Ishikawa (cell line): ENCODE measurements at regions not wholly inside any gene's neighbourhood (a gene's known extent, or its start where the extent isn't known, plus 50 kb on each side); places are given as distances from the start of the nearest gene placed in this dataset.

Source experiments
- CREB1 ChIP-seq: IDR thresholded peaks from 2 replicates; pipeline ENCODE4 v1.6.1; 2012; ENCODE audit warnings: low read depth
- EGR1 ChIP-seq: IDR thresholded peaks from 2 replicates; pipeline ENCODE4 v1.6.1; 2012
- EP300 ChIP-seq: IDR thresholded peaks from 2 replicates; pipeline ENCODE4 v1.6.1; 2012; ENCODE audit warnings: borderline replicate concordance
- FOXM1 ChIP-seq: IDR thresholded peaks from 2 replicates; pipeline ENCODE4 v1.6.1; 2012; ENCODE audit warnings: low read depth, borderline replicate concordance
- MAX ChIP-seq: IDR thresholded peaks from 2 replicates; pipeline ENCODE4 v1.6.1; 2012
- NFIC ChIP-seq: IDR thresholded peaks from 2 replicates; pipeline ENCODE4 v1.6.1; 2012
- RAD21 ChIP-seq: IDR thresholded peaks from 2 replicates; pipeline ENCODE4 v1.6.1; 2012; ENCODE audit warnings: low read depth
- TAF1 ChIP-seq: IDR thresholded peaks from 2 replicates; pipeline ENCODE4 v1.6.1; 2012; ENCODE audit warnings: low read depth, mild to moderate bottlenecking
- TCF12 ChIP-seq: IDR thresholded peaks from 2 replicates; pipeline ENCODE4 v1.6.1; 2012; ENCODE audit warnings: low read depth
- TEAD4 ChIP-seq: IDR thresholded peaks from 2 replicates; pipeline ENCODE4 v1.6.1; 2012
- USF1 ChIP-seq: IDR thresholded peaks from 2 replicates; pipeline ENCODE4 v1.6.1; 2012
- YY1 ChIP-seq: IDR thresholded peaks from 2 replicates; pipeline ENCODE4 v1.6.1; 2012; ENCODE audit warnings: low read depth
- ZBTB7A ChIP-seq: IDR thresholded peaks from 2 replicates; pipeline ENCODE4 v1.6.1; 2012; ENCODE audit warnings: low read depth
- TF ChIP-seq, protein P1 (sequence below): IDR thresholded peaks from 2 replicates; pipeline ENCODE4 v1.6.1; 2012; ENCODE audit warnings: low read depth, mild to moderate bottlenecking

DNA sequence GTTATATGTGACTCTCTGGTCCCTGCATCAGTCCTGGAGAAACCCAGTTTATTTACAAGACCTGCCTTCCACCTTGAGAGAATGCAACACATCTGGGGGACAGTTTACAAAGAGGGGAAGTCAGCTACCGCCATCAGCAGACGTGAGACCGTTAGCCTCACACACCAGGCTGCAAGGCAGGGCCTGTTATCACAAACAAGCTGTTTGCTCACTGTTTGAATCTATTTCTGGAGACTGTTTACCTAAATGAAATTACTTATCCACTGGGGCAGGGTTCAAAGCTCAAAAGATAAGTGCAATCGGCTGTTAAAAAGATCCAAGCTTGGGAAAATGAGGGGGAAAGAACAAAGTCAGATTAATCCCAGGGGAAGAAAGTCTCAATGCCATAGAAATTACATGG, 134.4 kb downstream of the ZNF281 start:
- TF ChIP-seq CREB1 (no peak), EP300 (no peak), NFIC (no peak), TEAD4 (no peak)
- TF ChIP-seq, protein P1, sequence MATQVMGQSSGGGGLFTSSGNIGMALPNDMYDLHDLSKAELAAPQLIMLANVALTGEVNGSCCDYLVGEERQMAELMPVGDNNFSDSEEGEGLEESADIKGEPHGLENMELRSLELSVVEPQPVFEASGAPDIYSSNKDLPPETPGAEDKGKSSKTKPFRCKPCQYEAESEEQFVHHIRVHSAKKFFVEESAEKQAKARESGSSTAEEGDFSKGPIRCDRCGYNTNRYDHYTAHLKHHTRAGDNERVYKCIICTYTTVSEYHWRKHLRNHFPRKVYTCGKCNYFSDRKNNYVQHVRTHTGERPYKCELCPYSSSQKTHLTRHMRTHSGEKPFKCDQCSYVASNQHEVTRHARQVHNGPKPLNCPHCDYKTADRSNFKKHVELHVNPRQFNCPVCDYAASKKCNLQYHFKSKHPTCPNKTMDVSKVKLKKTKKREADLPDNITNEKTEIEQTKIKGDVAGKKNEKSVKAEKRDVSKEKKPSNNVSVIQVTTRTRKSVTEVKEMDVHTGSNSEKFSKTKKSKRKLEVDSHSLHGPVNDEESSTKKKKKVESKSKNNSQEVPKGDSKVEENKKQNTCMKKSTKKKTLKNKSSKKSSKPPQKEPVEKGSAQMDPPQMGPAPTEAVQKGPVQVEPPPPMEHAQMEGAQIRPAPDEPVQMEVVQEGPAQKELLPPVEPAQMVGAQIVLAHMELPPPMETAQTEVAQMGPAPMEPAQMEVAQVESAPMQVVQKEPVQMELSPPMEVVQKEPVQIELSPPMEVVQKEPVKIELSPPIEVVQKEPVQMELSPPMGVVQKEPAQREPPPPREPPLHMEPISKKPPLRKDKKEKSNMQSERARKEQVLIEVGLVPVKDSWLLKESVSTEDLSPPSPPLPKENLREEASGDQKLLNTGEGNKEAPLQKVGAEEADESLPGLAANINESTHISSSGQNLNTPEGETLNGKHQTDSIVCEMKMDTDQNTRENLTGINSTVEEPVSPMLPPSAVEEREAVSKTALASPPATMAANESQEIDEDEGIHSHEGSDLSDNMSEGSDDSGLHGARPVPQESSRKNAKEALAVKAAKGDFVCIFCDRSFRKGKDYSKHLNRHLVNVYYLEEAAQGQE: no peak

GRCh38 chr1:200274116-200274515, 135.7 kb downstream of the ZNF281 start:
- TF ChIP-seq EGR1: no peak
- no peak for TF ChIP-seq EP300
- no peak for TF ChIP-seq TEAD4
- no peak for TF ChIP-seq CREB1
- no peak for TF ChIP-seq MAX
- no peak for TF ChIP-seq NFIC

GRCh38 chr1:200272481-200273068, 137.3 kb downstream of the ZNF281 start:
- TF ChIP-seq ZBTB7A: no peak
- TF ChIP-seq YY1: no peak
- no peak for TF ChIP-seq USF1
- TF ChIP-seq FOXM1: no peak
- TF ChIP-seq RAD21: no peak
- no peak for TF ChIP-seq TAF1
- TF ChIP-seq EP300: no peak
- TF ChIP-seq TCF12: no peak
- TF ChIP-seq MAX: no peak
- TF ChIP-seq, protein P1: no peak

GRCh38 chr1:200269256-200269655, 140.6 kb downstream of the ZNF281 start:
- TF ChIP-seq YY1 (no peak), MAX (no peak), TCF12 (no peak), FOXM1 (no peak)
- TF ChIP-seq, protein P1: no peak

- TF ChIP-seq FOXM1 (no peak), MAX (no peak), CREB1 (no peak), TAF1 (no peak), NFIC (no peak), RAD21 (no peak)
Observed at GRCh38 chr1:200267937-200268336, 141.9 kb downstream of the ZNF281 start.

DNA sequence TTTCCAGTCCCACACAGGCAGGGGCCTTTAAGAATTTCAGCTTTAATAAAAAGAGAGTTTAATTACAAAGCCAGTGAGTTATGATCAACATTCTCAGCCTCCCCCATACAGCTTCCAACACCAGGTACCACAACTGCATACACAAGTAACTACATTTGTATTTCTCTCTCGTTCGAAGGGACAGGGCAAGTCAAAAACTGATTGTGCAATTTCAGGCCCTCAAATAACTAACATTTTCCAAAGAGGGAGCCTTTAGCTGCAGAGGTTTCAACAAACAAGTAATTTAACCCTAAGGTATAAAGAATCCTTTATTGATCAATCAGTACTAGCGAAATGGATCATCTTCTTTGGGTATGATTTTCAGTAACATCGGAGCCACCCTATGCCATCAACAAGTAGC, 142.4 kb downstream of the ZNF281 start:
- TF ChIP-seq, protein P1: no peak
- TF ChIP-seq YY1: no peak
- TF ChIP-seq TAF1: no peak
- TF ChIP-seq ZBTB7A: no peak
